Thoracic aorta (tissue), 2 donors: ENCODE measurements at regions not wholly inside any gene's neighbourhood (a gene's known extent, or its start where the extent isn't known, plus 50 kb on each side); places are given as distances from the start of the nearest gene placed in this dataset.

Experiments used
- ATAC-seq: fragments of 150-250 bp; one replicate; pipeline ENCODE4 v1.8.0; 2017; ENCODE audit warnings: low read depth; ENCODE audit not compliant: insufficient number of reproducible peaks, low FRiP score
- DNase-seq: peaks from one replicate; pipeline ENCODE4 v3.0.0-alpha.2; 2020; ENCODE audit warnings: low spot score
- H3K27ac ChIP-seq, 2 donors: fragments of 200-600 bp; sonication (generic); 1 replicate in 1 of 2; 2 replicates in 1 of 2; pipeline ENCODE4 v1.5.1; 2016; ENCODE audit warnings: mild to moderate bottlenecking in 2 of 2, moderate library complexity in 2 of 2
- H3K27me3 ChIP-seq: fragments of 200-600 bp; sonication (generic); replicated peaks from 2 replicates; pipeline ENCODE4 v1.6.0; 2016; ENCODE audit warnings: mild to moderate bottlenecking; ENCODE audit not compliant: insufficient read depth
- H3K36me3 ChIP-seq: fragments of 200-600 bp; sonication (generic); one replicate; pipeline ENCODE4 v1.5.1; 2016
- H3K4me1 ChIP-seq, 2 donors: fragments of 200-600 bp; sonication (generic); 1 replicate in 1 of 2; 2 replicates in 1 of 2; pipeline versions ENCODE4 v1.5.1 to v1.6.0; 2016; ENCODE audit warnings: low read depth in 2 of 2, mild to moderate bottlenecking in 1 of 2; ENCODE audit not compliant: control insufficient read depth in 1 of 2
- H3K4me3 ChIP-seq: fragments of 200-600 bp; sonication (generic); 2 replicates; pipeline ENCODE4 v1.5.1; 2016; ENCODE audit warnings: mild to moderate bottlenecking
- H3K9me3 ChIP-seq: fragments of 200-600 bp; sonication (generic); 2 replicates; pipeline ENCODE4 v1.5.1; 2016
- CTCF ChIP-seq: fragments of 200-600 bp; sonication (generic); IDR thresholded peaks from one replicate; pipeline ENCODE4 v1.5.1; 2019; ENCODE audit warnings: antibody characterized with exemption

- Histone ChIP-seq H3K36me3 (no peaks in the 10 kb centered on the region), H3K4me1 (no peaks in the 10 kb centered on the region), H3K9me3 (no peaks in the 10 kb centered on the region), H3K27ac (no peak overlapping the region), H3K27me3 (no peaks in the 10 kb centered on the region), H3K4me3 (no peak overlapping the region)
- ATAC-seq (no peak), DNase-seq (no peak)
- TF ChIP-seq CTCF, result no peak
Observed at GRCh38 chr2:158021226-158021625, 80.5 kb upstream of the UPP2 start.

GRCh38 chr2:158015428-158016076 is 86.1 kb upstream of the UPP2 start:
- Histone ChIP-seq H3K9me3 (no peaks in the 10 kb centered on the region), H3K27me3 (no peaks in the 10 kb centered on the region), H3K4me3 (no peak overlapping the region), H3K4me1 (no peaks in the 10 kb centered on the region), H3K27ac (no peak overlapping the region), H3K36me3 (no peaks in the 10 kb centered on the region)
- DNase-seq, result no peak
- no peak for ATAC-seq
- no peak for TF ChIP-seq CTCF

- Histone ChIP-seq H3K4me1 (peaks cover 0 to 8% of the 10 kb centered on the region in 2 donors), H3K4me3 (no peak overlapping the region), H3K9me3 (no peaks in the 10 kb centered on the region), H3K27me3 (no peaks in the 10 kb centered on the region), H3K36me3 (no peaks in the 10 kb centered on the region), H3K27ac (no peak overlapping the region)
- TF ChIP-seq CTCF, result no peak
- DNase-seq, result no peak
- no peak for ATAC-seq
Observed at GRCh38 chr2:158013891-158014290, 87.8 kb upstream of the UPP2 start.

GRCh38 chr2:158011055-158011771 is 90.5 kb upstream of the UPP2 start:
- Histone ChIP-seq H3K27me3 (no peaks in the 10 kb centered on the region), H3K4me3 (no peak overlapping the region), H3K9me3 (no peaks in the 10 kb centered on the region), H3K27ac (no peak overlapping the region), H3K4me1 (peaks cover 0 to 8% of the 10 kb centered on the region in 2 donors), H3K36me3 (no peaks in the 10 kb centered on the region)
- no peak for DNase-seq
- no peak for ATAC-seq
- TF ChIP-seq CTCF, result no peak

GRCh38 chr2:158009399-158009798 is 92.3 kb upstream of the UPP2 start:
- Histone ChIP-seq H3K36me3 (no peaks in the 10 kb centered on the region), H3K9me3 (no peaks in the 10 kb centered on the region), H3K4me3 (no peak overlapping the region), H3K27me3 (no peaks in the 10 kb centered on the region), H3K4me1 (peaks cover 0 to 8% of the 10 kb centered on the region in 2 donors), H3K27ac (no peak overlapping the region)
- no peak for TF ChIP-seq CTCF
- ATAC-seq, result no peak
- DNase-seq, result no peak
